GM06990 (cell line): ENCODE measurements at regions not wholly inside any gene's neighbourhood (a gene's known extent, or its start where the extent isn't known, plus 50 kb on each side); places are given as distances from the start of the nearest gene placed in this dataset.

Experiments
- DNase-seq: peaks from one replicate; pipeline ENCODE4 v3.0.0-alpha.2; 2011; ENCODE audit not compliant: insufficient read length; ENCODE audit errors: extremely low read depth
- H3K27me3 ChIP-seq: replicated peaks from 2 replicates; pipeline ENCODE4 v1.6.0; 2011; ENCODE audit warnings: low read length; ENCODE audit not compliant: control insufficient read depth, insufficient read depth
- H3K36me3 ChIP-seq: 2 replicates; pipeline ENCODE4 v1.5.1; 2011; ENCODE audit warnings: low read length; ENCODE audit not compliant: control insufficient read depth, insufficient read depth
- H3K4me3 ChIP-seq: replicated peaks from 2 replicates; pipeline ENCODE4 v1.5.1; 2011; ENCODE audit warnings: low read depth, mild to moderate bottlenecking, control low read depth, low read length
- CTCF ChIP-seq: IDR thresholded peaks from 2 replicates; pipeline ENCODE4 v1.5.1; 2011; ENCODE audit warnings: low read length, control low read depth, mild to moderate bottlenecking, inconsistent platforms; ENCODE audit not compliant: insufficient read depth, poor library complexity, severe bottlenecking

- H3K27me3 ChIP-seq = no peaks in the 10 kb centered on the region; the same call in 1 of the 2 replicates
- no peak for DNase-seq
- TF ChIP-seq CTCF = no peak
- H3K4me3 ChIP-seq = no peak overlapping the region
- H3K36me3 ChIP-seq = no peaks in the 10 kb centered on the region
These were observed 209.0 kb downstream of the LRRN1 start for GRCh38 chr3:4008205-4008604.

GRCh38 chr3:4011166-4011565 is 211.9 kb downstream of the LRRN1 start:
- Histone ChIP-seq H3K36me3 (no peaks in the 10 kb centered on the region), H3K4me3 (no peak overlapping the region), H3K27me3 (no peaks in the 10 kb centered on the region; the same call in 1 of the 2 replicates)
- no peak for DNase-seq
- no peak for TF ChIP-seq CTCF

- Histone ChIP-seq H3K36me3 (no peaks in the 10 kb centered on the region), H3K4me3 (no peak overlapping the region), H3K27me3 (no peaks in the 10 kb centered on the region)
- DNase-seq = no peak
- TF ChIP-seq CTCF = no peak
These were observed 216.2 kb downstream of the LRRN1 start for GRCh38 chr3:4015426-4015825.

- no peak for DNase-seq
- no peak for TF ChIP-seq CTCF
- no peak overlapping the region for H3K4me3 ChIP-seq
- no peaks in the 10 kb centered on the region for H3K27me3 ChIP-seq
- H3K36me3 ChIP-seq = no peaks in the 10 kb centered on the region
These were observed 220.3 kb downstream of the LRRN1 start for GRCh38 chr3:4019501-4019900.

- no peak for TF ChIP-seq CTCF
- DNase-seq = no peak
- no peaks in the 10 kb centered on the region for H3K36me3 ChIP-seq
- H3K4me3 ChIP-seq = no peak overlapping the region
- H3K27me3 ChIP-seq = no peaks in the 10 kb centered on the region
These were observed 221.9 kb downstream of the LRRN1 start for GRCh38 chr3:4021162-4021561.

- H3K27me3 ChIP-seq = no peaks in the 10 kb centered on the region
- H3K36me3 ChIP-seq = no peaks in the 10 kb centered on the region
- TF ChIP-seq CTCF = no peak
- no peak overlapping the region for H3K4me3 ChIP-seq
- no peak for DNase-seq
These were observed 229.9 kb downstream of the LRRN1 start for GRCh38 chr3:4029135-4029534.
